NCI-H2107 (cell line): ENCODE measurements at regions not wholly inside any gene's neighbourhood (a gene's known extent, or its start where the extent isn't known, plus 50 kb on each side); places are given as distances from the start of the nearest gene placed in this dataset.
"Not testable (repeated sequence)": the region's sequence is repeated elsewhere in the genome, so short reads cannot be mapped to it uniquely, and the experiment has no call there.

Experiments
- DNase-seq: peaks from one replicate; lab custom pipeline; 2025; lab: John Stamatoyannopoulos, UW

- DNase-seq: no peak
Observed at GRCh38 chr5:108531367-108532128, 149.7 kb upstream of the FBXL17 start.

GRCh38 chr5:108530706-108531105 is 148.8 kb upstream of the FBXL17 start:
- DNase-seq: no peak

DNA sequence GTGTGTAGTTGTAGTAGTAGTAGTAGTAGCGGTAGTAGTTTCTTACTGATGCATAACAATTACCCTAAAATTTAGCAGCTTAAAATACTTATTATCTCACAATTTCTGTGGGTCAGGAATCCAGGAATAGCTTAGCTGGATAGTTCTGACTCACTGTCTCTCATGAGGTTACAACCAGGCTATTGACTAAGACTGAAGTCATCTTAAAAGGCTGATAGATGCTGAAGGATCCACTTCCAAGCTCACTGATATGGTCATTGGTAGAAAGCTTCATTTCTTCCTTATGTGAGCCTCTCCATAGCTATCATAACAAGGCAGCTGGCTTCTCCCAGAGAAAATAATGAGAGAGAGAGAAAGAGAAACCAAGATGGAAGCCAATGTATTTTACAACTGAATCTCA is 147.5 kb upstream of the FBXL17 start:
- DNase-seq: no peak

DNA sequence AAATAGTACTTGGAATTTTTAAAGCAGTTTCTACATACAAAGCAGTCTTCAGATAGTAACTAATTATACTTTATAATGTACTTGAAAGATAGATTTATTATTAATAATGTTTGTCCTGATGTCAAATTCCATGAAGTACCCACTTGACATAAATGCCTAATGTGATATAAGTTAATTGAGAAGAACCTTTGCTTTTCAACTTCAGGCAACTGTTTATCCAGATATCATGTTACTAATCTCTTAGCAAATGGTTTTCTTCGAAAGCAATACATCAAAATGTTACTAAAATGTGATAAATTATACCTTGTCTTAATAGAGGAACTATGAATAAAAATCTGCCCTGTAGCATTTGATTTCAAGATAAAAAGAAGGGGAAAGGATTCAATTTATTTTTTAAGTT is 146.8 kb upstream of the FBXL17 start:
- no peak for DNase-seq

DNA sequence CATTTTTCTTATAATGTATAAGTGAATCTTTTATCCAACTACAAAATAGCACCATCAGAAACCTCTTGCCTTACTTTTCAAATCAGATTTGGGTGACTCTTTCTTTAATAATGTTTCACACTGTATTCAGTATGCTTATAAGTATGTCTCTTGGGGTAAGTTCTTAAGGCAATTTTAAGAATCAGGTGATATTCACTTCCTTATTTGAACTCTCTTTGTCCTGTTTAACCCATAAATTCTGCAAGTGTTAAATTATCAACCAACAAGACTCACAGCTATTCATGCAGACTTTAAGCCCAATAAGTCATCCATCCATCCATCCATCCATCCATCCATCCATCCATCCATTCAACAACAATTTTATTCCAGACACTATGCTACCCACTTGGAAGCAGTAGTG is 142.7 kb upstream of the FBXL17 start:
- DNase-seq: no peak

DNA sequence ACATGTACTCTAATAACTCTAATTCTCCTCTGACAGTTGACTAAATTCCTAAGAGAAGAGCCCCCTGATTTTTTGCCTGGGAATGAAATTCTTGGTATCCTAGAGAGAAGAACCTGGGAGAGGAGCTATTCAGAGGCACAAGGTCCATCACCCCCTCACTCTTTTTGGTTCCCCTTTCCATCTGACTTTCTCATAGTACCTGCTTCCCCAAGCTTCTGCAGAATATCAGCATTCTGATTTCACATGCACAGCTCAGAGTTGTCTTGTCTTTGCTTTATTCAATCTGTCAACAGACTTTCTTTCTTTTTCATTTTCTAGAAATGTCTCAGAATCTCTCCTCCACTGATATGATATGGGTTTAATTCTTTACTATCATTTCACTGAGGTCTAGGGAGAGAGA is 141.5 kb upstream of the FBXL17 start:
- DNase-seq: no peak

GRCh38 chr5:108521841-108522506 is 140.1 kb upstream of the FBXL17 start:
- DNase-seq: peak; percentile 3

- no peak for DNase-seq
Observed at GRCh38 chr5:108521011-108521700, 139.3 kb upstream of the FBXL17 start.

DNA sequence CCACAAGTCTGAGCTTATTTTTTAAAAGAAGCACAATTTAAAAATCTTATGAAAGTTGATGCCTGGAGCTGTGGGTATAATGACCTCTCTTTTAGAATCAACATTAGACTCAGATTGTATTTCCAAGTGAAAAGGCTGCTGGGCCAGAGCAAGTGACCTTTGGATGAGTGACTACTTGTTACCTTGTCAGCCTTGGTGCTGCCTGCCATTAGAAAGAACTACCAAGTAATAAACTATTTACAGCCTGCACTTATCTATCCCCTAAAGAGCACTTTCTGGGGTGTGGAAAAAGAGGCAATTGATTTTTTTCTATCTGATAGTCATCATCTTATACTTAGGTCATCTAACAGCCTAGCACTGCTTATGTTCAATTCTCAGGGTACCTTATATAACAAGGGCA is 134.9 kb upstream of the FBXL17 start:
- DNase-seq: no peak

DNA sequence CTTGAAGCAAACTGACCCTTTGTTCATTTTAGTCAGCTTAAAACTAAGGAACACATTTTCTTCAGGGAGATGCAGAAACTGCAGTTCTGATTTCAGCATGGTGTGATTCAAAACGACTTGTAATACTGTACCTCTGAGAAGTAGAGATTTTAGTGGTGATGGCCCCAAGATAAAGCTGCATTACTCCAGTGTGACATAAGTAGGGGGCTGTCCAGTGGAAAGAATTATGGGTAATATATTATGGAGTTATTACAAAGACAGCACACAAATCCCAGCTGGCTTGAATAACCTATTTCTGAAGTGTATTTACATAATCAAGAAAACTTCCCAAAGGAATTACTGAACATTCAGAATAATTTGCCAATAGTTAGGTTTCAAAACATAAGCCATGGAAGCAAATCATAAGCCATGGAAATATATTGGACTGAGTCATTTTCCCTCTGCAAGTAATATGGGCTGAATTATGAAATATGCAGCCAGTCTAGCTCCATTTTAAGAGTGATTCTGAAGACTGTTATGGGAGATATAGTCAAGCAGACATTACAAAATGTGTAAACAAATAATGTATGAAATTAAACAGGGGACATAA is 133.7 kb upstream of the FBXL17 start:
- no peak for DNase-seq

- no peak for DNase-seq
Observed at GRCh38 chr5:108508979-108509378, 127.1 kb upstream of the FBXL17 start.

GRCh38 chr5:108507631-108508030 is 125.7 kb upstream of the FBXL17 start:
- DNase-seq: no peak

GRCh38 chr5:108505608-108506007 is 123.7 kb upstream of the FBXL17 start:
- DNase-seq: no peak

DNA sequence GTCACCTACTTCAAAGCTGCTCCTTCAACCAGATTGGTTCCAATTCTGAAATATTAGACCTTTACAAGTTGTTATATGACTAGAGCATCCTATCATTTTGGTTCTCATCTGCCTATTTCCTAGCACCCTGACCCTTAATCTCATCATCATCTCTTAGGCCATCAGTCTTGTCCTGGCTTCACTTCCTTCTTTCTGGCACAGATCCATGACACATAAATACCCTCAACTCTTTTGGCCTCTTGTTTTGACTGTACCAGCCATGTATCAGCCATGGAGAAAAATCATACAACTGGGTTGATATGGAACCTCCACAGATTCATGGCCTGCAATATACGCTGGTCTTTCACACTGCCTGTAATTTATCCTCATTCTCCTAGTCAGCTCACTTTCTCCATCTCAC is 123.1 kb upstream of the FBXL17 start:
- DNase-seq: no peak

DNA sequence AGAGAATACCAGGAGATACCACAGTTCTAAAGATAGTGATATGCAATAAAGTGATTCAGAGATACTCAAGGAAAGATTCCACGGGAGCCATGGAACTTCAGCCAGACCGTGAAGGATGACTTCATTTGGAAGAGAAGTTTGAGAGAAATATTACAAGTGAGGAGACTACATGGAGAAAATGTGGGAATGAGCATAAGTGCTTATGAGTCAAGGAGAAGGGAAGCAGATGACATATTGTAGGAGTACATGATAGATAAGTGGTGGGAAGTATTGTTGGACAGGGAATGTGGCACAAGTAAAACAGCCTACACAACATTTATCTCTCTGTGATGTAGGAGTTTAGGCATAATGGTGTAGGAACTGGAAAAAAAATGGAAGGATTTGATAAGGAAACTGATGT is 122.1 kb upstream of the FBXL17 start:
- no peak for DNase-seq

DNA sequence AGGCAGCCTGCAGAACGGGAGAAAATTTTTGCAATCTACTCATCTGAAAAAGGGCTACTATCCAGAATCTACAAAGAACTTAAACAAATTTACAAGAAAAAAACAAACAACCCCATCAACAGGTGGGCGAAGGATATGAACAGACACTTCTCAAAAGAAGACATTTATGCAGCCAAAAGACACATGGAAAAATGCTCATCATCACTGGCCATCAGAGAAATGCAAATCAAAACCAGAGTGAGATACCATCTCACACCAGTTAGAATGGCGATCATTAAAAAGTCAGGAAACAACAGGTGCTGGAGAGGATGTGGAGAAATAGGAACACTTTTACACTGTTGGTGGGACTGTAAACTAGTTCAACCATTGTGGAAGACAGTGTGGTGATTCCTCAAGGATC is 113.7 kb upstream of the FBXL17 start:
- not testable (repeated sequence) for DNase-seq

DNA sequence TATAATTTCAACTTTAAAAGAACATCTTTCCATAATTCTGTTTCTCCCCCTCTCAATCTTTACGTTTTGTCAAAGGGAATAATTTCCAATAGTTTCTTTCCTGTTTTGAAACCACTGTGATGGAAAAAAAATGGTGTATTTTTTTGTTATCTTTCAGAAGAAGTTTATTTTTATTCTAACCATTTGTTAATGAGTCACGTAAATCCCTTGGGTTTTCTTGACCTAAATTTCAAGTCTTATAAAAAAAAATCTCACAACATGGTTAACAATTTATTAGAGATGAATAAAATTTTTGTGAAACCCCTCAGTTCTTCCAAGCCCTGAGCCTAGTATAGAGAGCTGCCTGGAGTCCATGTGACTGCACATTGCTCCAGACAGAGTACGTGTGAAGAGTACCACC is 106.1 kb upstream of the FBXL17 start:
- no peak for DNase-seq

DNA sequence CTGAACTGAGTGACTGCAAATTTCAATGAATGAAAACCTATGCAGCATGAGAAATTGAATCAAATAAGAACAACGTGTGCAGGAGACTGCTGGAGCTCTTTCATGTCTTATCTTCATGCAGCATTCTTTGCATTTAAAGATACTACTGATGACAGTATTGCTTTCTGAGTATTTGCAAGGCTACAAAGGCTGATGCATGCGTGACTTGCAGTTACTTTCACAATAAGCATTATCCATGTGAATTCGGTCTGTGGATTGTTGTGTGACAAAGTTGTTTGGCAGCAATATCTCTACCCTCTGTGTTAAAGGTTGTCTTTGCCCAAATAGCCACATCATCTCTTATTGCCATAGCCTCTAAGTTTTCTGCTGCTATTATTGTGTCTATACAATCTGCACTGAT is 102.1 kb upstream of the FBXL17 start:
- DNase-seq: no peak

GRCh38 chr5:108481355-108481931 is 99.5 kb upstream of the FBXL17 start:
- DNase-seq: peak; percentile 0

DNA sequence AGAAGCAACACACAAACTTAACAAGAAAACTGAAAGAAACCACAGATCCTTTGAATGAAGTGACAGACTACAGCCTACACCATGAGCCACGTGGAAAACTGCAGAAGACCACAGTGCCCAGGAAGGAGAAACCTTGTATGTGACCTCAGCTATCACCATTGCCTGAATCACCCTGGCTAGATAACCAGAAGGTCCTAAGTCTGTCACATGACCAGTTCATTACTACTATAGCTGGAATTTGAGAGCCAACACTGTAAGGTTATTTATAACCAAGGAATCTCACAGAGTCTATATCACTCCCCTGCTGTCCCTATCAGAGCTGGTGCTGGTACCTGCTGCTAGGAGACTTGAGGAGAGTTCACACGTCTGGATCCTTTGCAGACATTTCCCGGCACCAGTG is 90.3 kb upstream of the FBXL17 start:
- DNase-seq: no peak

- DNase-seq: no peak
Observed at GRCh38 chr5:108467563-108467962, 85.7 kb upstream of the FBXL17 start.

DNA sequence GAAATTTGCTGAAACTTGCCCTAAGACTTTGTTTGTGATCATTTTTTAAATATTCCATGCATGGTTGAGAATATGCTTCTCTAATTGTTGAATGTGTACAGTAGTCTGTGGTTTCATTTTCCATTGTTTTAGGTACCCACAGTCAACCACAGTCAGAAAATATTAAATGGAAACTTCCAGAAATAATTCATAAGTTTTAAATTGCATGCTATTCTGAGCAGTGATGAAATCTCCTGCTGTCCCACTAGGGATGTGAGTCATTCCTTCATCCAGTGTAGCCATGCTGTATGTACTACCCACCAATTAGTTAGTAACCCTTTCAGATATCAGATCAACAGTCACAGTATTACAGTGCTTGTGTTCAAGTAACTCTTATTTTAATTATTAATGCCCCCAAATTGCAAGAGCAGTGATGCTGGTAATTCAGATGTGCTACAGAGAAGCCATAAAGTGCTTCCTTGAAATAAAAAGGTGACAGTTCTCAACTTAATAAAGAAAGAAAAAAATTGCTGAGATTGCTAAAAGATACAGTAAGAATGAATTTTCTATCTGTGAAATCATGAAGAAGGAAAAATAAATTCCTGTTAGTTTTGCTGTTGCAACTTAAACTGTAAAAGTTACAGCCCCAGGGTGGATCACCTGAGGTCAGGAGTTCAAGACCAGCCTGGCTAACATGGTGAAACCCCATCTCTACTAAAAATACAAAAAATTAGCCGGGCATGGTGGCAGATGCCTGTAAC is 79.9 kb upstream of the FBXL17 start:
- no peak for DNase-seq
